ENCODE measurements at regions not wholly inside any gene's neighbourhood (a gene's known extent, or its start where the extent isn't known, plus 50 kb on each side); places are given as distances from the start of the nearest gene placed in this dataset.
A peak's percentile ranks its signal among the peaks of the same experiment; 100 is the strongest.

DNA sequence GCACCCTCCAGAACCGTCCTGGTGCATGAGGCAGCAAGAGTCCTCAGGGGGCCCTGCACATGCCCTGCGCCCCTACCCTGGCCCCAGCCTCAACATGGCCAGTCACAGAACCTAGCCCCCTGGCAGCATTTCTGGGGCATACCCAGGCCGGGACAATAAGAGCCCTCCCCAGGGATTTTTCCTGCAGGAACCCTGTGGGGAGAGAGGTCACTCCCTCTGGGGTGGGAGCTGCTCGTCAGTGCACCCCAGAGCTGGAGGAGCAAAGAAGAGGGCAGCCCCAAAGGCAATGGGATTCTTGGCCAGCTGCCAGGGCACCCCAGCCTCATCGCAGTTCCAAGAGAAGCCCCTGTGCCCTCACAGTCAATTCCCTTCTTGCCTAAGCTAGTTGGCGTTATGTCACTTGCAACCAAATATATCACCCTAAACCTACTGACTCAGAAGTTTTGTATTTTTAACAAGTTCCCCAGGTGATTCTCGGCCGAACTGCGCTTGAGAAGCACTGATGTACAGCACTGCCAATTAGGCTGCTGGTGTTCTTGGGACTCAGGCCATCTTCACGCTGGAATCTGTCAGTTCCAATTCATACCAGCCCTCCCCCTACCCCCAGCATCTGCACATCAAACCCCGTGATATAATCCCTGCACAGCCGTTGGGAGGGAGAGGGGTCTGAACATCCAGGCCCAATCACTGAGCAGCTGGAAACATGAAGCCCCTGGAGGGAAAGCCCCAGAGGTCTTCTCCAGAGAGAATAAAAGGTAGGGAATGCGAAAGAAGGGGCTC is 87.5 kb upstream of the PRR20G start:
- no peak overlapping the region for H2AFZ ChIP-seq (ENCODE audit: low read length)
- H3K9me2 ChIP-seq (ENCODE audit: low read depth, low read length), result no peaks in the 10 kb centered on the region
- no peak overlapping the region for H3K4me3 ChIP-seq (ENCODE audit: low read depth, low read length, poor library complexity, severe bottlenecking)
- H3K79me2 ChIP-seq (ENCODE audit: insufficient read depth, low read length), result no peaks in the 10 kb centered on the region
- H3K9ac ChIP-seq (ENCODE audit: low read length), result no peak overlapping the region
- TF ChIP-seq, protein P1, sequence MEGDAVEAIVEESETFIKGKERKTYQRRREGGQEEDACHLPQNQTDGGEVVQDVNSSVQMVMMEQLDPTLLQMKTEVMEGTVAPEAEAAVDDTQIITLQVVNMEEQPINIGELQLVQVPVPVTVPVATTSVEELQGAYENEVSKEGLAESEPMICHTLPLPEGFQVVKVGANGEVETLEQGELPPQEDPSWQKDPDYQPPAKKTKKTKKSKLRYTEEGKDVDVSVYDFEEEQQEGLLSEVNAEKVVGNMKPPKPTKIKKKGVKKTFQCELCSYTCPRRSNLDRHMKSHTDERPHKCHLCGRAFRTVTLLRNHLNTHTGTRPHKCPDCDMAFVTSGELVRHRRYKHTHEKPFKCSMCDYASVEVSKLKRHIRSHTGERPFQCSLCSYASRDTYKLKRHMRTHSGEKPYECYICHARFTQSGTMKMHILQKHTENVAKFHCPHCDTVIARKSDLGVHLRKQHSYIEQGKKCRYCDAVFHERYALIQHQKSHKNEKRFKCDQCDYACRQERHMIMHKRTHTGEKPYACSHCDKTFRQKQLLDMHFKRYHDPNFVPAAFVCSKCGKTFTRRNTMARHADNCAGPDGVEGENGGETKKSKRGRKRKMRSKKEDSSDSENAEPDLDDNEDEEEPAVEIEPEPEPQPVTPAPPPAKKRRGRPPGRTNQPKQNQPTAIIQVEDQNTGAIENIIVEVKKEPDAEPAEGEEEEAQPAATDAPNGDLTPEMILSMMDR (IDR thresholded peaks at IDR 0.05; ENCODE audit: low read length), result no peak
- TF ChIP-seq EZH2 (IDR thresholded peaks at IDR 0.05; ENCODE audit: borderline replicate concordance, low read length), result no peak
- H3K36me3 ChIP-seq (ENCODE audit: insufficient read depth, low read length), result no peaks in the 10 kb centered on the region
- no peaks in the 10 kb centered on the region for H3K9me3 ChIP-seq (ENCODE audit: low read length)
- H3K4me1 ChIP-seq (ENCODE audit: insufficient read depth, low read length, severe bottlenecking), result no peaks in the 10 kb centered on the region
- no peaks in the 10 kb centered on the region for H3F3A ChIP-seq (ENCODE audit: insufficient read depth, low read length)
- H3K27ac ChIP-seq (ENCODE audit: low read depth, low read length, poor library complexity, severe bottlenecking), result no peak overlapping the region
- H4K20me1 ChIP-seq (ENCODE audit: insufficient read depth, low read length), result no peaks in the 10 kb centered on the region
- no peaks in the 10 kb centered on the region for H3K27me3 ChIP-seq (ENCODE audit: insufficient read depth, low read length)
- no peak overlapping the region for H3K4me2 ChIP-seq (ENCODE audit: low read length)

DNA sequence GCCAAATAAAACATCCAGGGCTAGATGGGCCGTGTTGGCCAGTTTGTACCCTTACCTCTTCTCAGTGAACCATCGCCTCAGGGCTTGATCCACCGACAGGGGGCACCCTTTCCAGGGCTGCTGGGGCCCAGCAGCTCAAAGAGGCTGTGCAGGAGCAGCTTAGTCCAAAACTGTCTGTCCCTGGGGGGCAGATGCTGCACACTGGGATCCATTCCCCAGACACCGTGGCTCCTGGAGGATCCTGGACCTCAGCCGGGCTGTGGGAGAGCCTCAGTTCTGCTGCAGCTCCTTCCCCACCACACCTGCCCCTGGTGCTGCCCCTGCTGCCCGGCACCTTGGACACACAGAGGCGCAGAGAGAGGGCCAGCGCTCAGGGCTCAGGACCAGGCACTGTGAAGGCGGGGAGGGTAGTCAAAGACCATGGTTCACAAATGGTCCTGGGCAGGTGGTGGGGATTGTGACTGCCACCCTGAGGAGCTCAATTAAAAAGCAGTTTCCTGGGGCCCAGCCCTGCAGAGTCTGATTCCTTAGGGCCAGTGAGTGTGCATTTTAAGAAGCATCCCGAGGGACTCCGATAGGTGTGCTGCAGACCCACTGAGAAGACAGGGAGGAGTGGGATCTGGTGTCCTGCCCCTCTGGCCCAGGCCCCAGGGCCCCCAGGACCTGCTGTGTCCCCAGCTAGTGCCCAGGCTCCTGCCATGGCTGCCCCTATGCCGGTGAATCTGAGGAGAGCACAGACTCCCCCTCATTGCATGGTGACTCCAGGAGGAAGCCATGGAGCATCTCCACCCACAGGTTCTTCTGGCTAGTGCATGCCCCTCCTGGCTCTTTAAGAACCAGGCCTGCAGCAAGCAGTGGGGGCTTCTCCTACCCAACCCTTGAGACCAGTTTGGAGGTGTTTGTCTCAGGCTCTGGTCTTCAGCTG is 86.5 kb upstream of the PRR20G start:
- no peaks in the 10 kb centered on the region for H3K4me1 ChIP-seq (ENCODE audit: insufficient read depth, low read length, severe bottlenecking)
- no peak overlapping the region for H3K4me3 ChIP-seq (ENCODE audit: low read depth, low read length, poor library complexity, severe bottlenecking)
- no peaks in the 10 kb centered on the region for H3F3A ChIP-seq (ENCODE audit: insufficient read depth, low read length)
- H3K27me3 ChIP-seq (ENCODE audit: insufficient read depth, low read length), result no peaks in the 10 kb centered on the region
- H3K36me3 ChIP-seq (ENCODE audit: insufficient read depth, low read length), result no peaks in the 10 kb centered on the region
- H3K79me2 ChIP-seq (ENCODE audit: insufficient read depth, low read length), result no peaks in the 10 kb centered on the region
- H3K27ac ChIP-seq (ENCODE audit: low read depth, low read length, poor library complexity, severe bottlenecking), result no peak overlapping the region
- no peaks in the 10 kb centered on the region for H4K20me1 ChIP-seq (ENCODE audit: insufficient read depth, low read length)
- H3K9ac ChIP-seq (ENCODE audit: low read length), result no peak overlapping the region
- H3K9me3 ChIP-seq (ENCODE audit: low read length), result no peaks in the 10 kb centered on the region
- H3K9me2 ChIP-seq (ENCODE audit: low read depth, low read length), result no peaks in the 10 kb centered on the region
- TF ChIP-seq, protein P1 (IDR thresholded peaks at IDR 0.05; ENCODE audit: low read length), result peak; percentile 55
- no peak for TF ChIP-seq EZH2 (IDR thresholded peaks at IDR 0.05; ENCODE audit: borderline replicate concordance, low read length)
- no peak overlapping the region for H3K4me2 ChIP-seq (ENCODE audit: low read length)
- no peak overlapping the region for H2AFZ ChIP-seq (ENCODE audit: low read length)

DNA sequence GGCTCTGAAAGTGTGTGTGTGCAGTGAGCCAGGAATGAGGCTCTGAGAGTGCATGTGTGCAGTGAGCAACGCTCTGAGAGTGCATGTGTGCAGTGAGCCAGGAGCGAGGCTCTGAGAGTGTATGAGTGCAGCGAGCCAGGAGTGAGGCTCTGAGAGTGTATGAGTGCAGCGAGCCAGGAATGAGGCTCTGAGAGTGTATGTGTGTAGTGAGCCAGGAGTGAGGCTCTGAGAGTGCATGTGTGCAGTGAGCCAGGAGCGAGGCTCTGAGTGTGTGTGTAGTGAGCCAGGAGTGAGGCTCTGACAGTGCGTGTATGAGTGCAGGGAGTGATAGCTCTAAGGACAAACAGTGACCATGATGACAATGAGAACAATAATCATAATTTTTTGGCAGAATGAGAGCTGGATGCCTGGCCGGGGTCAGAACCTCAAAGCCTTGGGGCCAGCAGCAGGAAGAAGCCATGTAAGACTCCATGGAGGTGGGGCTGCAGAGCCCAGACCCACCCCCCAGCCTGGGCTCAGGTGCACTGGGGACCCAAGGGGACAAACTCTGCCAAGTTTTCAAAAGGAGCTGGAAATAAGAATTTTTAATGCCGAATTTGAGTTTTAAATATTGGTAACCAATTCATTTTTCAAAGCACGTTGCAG is 85.7 kb upstream of the PRR20G start:
- Histone ChIP-seq H3K9me2 (ENCODE audit: low read depth, low read length) (no peaks in the 10 kb centered on the region), H4K20me1 (ENCODE audit: insufficient read depth, low read length) (no peaks in the 10 kb centered on the region), H3K27me3 (ENCODE audit: insufficient read depth, low read length) (no peaks in the 10 kb centered on the region), H3K36me3 (ENCODE audit: insufficient read depth, low read length) (no peaks in the 10 kb centered on the region), H3K9me3 (ENCODE audit: low read length) (no peaks in the 10 kb centered on the region), H3K79me2 (ENCODE audit: insufficient read depth, low read length) (no peaks in the 10 kb centered on the region), H3F3A (ENCODE audit: insufficient read depth, low read length) (no peaks in the 10 kb centered on the region), H2AFZ (ENCODE audit: low read length) (no peak overlapping the region), H3K4me3 (ENCODE audit: low read depth, low read length, poor library complexity, severe bottlenecking) (no peak overlapping the region), H3K4me2 (ENCODE audit: low read length) (no peak overlapping the region), H3K4me1 (ENCODE audit: insufficient read depth, low read length, severe bottlenecking) (no peaks in the 10 kb centered on the region), H3K9ac (ENCODE audit: low read length) (no peak overlapping the region), H3K27ac (ENCODE audit: low read depth, low read length, poor library complexity, severe bottlenecking) (no peak overlapping the region)
- TF ChIP-seq, protein P1 (IDR thresholded peaks at IDR 0.05; ENCODE audit: low read length), result no peak
- TF ChIP-seq EZH2 (IDR thresholded peaks at IDR 0.05; ENCODE audit: borderline replicate concordance, low read length), result no peak

Data from OCI-LY1 (cell line).